GM19324 (cell line): ENCODE measurements at regions not wholly inside any gene's neighbourhood (a gene's known extent, or its start where the extent isn't known, plus 50 kb on each side); places are given as distances from the start of the nearest gene placed in this dataset.
"Not testable (repeated sequence)": the region's sequence is repeated elsewhere in the genome, so short reads cannot be mapped to it uniquely, and the experiment has no call there.

Experiments
- ATAC-seq: cut with Tn5 transposase; IDR thresholded peaks from one replicate; pipeline ENCODE4 v1.9.1; 2021; ENCODE audit warnings: mild to moderate bottlenecking, moderate library complexity; ENCODE audit not compliant: unreplicated experiment, low FRiP score

DNA sequence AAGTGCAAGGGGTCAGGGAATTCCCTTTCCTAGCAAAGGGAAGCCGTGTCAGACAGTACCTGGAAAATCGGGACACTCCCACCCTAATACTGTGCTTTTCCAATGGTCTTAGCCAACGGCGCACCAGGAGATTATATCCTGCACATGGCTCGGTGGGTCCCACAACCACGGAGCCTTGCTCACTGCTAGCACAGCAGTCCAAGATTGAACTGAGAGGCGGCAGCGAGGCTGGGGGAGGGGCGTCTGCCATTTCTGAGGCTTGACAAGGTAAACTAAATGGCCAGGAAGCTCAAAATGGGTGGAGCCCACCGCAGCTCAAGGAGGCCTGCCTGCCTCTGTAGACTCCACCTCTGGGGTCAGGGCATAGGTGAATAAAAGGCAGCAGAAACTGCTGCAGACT, 76.5 kb upstream of the LINC00632 start:
- ATAC-seq: not testable (repeated sequence)

DNA sequence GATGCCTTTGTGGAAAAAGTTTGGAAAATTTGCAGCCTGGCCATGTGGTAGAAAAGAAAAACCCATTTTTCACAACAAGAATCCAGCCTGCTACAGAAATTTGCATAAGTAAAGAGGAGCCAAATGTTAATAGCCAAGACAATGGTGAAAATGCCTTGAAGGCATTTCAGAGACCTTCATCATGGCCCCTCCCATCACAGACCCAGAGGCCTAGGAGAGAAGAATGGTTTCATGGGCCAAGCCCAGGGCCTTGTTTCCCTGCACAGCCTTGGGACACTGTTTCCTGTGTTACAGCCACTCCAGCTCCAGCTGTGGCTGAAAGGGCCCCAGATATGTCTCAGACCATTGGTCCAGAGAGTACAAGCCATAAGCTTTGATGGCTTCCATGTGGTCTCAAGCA, 101.4 kb upstream of the LINC00632 start:
- ATAC-seq: no peak

DNA sequence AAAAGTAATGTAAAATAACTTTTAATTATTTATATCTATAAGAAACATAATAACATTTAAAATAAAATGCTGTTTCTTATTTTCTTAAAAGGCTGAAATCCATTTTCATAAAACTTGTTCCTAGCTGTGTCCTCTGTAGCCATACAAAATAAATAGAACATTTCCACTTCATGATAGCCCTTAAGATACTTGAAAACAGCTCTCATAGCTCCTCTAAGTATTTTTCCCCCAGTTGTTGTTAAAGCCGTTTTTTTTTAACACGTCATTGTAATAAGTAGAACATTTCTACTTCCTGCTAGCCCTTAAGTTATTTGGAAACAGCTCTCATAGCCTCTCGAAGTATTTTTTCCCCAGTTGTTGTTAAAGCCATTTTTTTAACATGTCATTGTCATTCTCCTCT, 97.3 kb upstream of the SOX3 start:
- no peak for ATAC-seq

DNA sequence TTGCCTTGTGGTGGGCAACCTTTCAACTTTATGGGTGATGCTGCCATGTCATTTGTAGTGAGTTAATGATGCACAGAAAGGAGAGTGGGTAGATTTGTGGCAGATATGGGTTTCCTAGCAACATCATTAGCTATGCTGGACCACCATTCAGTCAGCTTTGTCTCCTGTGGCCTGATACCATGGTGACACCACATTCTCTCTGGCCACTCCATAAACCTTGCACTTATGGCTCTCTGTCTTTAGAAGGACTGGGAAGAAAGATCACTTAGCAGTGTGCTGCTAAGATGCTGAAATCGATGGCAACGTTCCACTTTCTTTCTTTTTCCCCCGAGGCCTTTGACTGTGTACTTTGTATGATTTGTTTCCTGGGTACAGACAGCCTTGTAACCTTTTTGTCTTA, 95.0 kb upstream of the SOX3 start:
- ATAC-seq: no peak

DNA sequence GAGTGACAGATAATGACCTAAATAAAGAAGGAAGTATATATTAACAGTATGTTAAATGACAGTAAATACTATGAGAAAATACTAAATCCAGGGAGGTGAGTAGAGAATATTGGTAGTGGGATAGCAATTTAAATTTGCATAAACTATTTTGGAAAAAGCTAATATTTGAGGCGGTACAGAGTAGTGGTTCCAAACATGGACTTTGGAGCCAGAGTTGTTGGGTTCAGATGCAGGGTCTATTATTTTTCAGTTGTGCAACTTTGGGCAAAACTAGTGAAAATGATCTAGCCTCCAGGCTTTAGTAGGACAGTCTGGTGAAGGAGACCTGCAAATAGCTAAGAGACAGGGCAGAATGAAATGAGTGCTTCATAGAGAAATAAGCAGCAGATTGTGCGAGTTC, 84.8 kb upstream of the SOX3 start:
- ATAC-seq: no peak

DNA sequence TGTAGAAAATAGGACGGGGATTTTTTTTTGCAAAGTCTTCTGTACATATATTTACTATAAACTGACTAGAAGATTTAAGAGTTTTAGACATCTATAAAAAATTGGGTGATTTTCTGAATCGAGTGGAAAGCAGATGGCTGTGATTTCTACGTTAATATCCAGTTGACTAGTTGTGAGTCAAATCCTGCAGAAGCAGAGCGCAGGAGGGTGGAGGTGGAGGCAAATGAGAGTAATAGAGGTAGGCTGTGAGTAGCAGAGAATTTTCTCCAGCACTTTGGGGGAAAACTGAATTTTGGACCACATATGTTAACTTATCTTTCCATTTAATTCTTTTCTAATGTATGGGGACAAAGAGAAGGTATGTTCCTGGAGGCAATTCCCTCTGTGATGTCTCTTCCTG, 82.1 kb upstream of the SOX3 start:
- no peak for ATAC-seq

DNA sequence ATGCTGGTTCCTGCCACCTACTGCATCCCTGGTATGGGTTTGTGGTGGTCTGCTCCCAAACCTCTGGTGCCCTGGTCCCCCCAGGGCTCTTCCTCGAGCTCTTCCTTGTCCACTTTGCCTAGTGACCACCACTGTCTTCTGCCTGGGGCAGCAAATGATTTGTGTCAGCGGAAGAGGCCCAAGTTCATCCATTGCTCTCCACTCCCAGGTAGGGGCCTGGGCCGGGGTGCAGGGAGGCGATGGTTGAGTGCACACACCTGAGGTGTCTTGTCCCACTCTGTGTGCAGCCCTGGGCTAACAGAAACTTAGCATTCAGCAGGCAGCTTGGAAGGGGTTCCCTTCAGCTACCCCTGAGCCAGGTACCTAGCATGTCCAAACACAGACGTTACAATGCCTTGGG, 75.6 kb upstream of the SOX3 start:
- ATAC-seq: no peak

DNA sequence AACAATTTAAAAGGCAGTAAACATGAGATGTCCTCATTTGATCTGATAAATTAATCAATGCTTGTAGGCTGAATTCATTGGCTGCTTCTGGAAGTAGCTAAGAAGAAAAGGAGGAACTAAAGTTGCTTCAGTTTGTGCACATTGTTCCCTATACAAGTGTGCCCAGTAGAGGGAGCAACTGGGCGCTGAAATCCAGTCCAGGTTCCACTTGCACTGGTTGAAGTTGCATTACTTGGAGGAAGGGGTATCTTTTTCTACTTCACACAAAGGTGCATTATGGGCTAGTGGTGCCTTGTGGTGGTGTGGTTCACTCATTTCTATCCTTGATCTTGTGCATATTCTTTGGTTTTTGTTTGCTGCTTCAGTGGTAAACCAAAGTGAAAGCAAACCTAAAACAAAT, 67.9 kb upstream of the SOX3 start:
- peak; percentile 82 for ATAC-seq

DNA sequence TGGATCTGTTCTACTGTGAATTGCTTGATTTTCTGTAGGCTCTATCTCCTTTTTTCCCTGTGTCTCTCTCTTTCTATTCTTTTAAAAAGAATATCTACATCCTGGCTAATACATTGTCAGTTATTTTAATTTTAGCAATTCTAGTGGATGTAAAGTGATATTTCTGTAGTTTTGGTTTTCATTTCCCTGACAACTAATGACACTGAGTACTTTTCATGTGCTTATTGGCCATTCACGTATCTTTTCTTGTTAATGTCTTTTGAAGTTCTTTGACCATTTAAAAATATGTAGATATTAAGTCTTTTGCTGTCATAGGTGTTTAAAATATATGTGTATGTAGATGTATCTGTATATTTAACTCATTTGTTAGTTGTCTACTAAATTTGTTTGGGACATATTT, 59.0 kb upstream of the SOX3 start:
- ATAC-seq: no peak
